Activated CD4-positive, alpha-beta T cell treated with anti-CD3 and anti-CD28 coated beads, Interleukin-10, Interleukin-2, amounts not matched to agents 100 ng/mL and 50 ng/mL, durations not matched to agents 16 hours and 8 hours (primary cell): ENCODE measurements at regions not wholly inside any gene's neighbourhood (a gene's known extent, or its start where the extent isn't known, plus 50 kb on each side); places are given as distances from the start of the nearest gene placed in this dataset.

Source experiments
- DNase-seq: peaks from one replicate; pipeline ENCODE4 v3.0.0-alpha.2; 2020

DNA sequence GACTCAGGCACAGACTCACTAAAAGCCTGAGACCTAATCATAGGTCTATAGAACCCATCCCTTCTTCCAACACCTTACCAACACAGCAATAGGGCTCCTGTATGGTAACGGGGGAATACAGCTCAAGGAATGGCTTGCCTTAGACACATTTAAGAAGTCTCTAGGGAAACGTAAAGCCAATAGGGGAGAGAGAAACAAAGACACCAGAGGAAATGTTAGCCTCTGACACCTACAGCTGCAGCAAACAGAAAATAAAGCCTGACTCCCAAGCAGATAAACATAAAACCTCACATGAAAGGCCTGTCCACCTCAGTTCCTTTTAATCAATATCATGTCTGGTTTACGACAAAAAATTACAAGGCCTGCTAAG, 51.1 kb upstream of the NCOA1 start:
- DNase-seq, result no peak

GRCh38 chr2:24439280-24439970, 51.6 kb upstream of the NCOA1 start:
- DNase-seq, result no peak

- DNase-seq, result no peak
Observed at GRCh38 chr2:24438106-24438505, 52.9 kb upstream of the NCOA1 start.

DNA sequence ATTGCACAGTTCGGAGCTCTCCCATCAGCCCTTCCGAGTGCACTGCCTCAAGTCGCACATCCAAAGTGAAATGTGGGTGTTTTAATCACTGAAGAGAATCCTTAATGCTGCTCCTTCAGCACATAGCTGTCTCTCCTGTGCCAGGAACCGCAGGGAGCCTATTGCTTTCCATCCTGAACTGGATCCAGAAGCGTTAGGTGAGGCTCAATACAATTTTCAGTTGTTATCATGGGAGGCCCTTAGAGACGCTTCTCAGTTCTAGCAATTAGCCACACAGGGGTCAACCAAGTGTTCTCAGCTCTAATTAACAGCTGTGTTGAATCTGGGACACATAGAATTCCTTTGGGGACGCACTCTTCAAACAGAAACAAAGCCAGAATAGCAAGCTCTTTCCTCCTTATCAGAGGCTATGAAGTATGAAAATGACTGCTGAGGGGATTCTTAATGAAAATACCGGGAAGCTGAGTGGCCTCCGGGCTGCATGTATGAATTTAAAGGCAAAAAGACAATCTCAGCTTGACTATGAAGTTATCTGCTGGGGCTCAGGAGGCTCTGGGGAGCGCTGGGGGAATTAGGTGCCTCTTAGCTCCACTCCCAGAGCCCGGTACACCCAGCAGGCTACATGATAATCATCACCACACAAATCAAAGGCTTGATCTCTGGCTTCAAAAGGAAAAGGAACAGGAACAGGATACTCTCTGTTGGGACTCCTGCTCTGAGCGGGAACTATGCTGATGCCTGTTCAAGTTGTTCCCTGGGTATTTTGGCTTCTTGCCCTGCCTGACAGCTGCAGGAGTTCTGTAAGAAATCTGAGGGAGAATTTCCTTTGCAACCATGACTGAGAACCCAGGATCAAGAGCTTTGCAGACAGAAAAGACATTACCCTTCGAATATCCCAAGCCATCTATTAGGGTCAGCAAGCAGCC, 55.4 kb upstream of the NCOA1 start:
- DNase-seq, result no peak

DNA sequence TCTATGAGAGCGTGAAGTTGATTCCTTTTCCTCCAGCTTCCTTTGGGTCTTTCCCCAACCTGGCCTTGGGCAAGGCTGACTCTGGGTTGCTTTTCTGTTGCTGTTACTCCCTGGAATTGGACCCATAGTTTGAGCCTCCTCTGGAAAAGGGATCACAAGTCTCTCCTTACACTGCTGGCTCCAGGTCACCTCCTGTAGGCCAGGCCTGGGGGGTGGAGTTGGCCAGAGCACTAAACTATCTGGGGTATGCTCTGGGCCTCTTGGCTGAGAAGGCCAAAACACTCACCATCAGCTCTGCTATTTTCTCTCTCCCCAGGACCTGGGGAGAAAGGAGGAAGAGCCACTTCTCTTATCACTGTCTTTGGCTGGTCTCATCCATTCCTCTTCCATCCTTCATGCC, 56.5 kb upstream of the NCOA1 start:
- DNase-seq, result no peak

- no peak for DNase-seq
Observed at GRCh38 chr2:24432735-24433134, 58.3 kb upstream of the NCOA1 start.

DNA sequence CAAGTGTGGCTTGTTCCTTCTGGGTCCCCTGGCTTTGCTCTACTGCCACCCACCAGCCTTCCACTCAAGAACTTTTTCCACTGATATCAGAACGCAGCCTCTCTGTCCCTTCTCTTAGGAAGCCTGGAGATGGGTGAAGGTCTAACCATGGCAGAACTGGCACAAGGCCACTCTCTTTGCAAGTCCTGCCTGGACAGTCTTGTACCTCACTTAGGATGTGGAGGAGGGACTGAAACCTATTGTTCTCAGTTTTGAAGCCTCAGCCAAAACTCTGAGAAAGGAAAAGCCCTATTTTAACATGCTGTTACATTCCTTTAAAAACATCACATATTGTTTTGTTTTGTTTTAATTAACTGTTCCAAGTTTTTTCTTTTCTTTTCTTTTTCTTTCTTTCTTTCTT, 58.9 kb upstream of the NCOA1 start:
- no peak for DNase-seq

- DNase-seq, result no peak
Observed at GRCh38 chr2:24429197-24430074, 61.6 kb upstream of the NCOA1 start.

DNA sequence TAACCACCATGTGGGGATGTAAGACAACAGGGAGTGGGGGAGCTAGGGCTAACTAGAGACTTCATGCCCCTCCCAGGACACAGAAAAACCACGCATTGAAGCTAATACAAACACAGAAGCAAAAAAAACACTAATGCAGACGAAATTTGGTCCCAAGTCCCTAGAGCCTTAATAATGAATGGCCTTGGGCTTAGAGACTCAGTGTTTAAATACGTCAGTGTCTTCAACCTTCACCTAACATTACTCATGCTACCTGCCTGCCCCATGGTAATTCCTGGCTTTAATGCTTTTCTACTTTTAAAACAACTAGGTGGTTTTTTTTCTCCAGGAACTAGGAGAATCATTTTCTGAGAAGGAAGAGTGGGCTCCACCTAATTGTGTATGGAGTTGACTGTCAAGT, 64.1 kb upstream of the ITSN2 start:
- DNase-seq, result no peak

GRCh38 chr2:24423095-24423494, 62.8 kb upstream of the ITSN2 start:
- DNase-seq, result no peak

DNA sequence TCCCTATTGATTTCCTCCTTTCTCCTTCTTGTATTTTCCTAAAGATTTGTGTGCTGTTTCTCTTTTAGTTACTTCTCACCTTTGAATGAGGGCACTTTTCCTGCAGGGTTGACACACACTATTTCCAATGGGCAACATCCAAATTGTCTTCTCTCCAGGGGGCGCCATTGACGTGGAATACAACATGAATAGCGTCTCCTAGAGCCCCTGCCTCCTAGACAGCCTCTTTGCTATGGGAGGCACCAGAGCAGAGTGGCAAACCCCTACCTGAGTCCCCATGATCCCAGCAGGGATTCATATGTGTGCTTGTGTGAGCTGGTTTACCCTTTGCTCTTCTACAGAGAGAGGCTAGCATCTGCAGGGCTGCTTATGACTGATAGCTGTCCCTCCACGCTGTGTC, 61.3 kb upstream of the ITSN2 start:
- DNase-seq, result peak; percentile 65

DNA sequence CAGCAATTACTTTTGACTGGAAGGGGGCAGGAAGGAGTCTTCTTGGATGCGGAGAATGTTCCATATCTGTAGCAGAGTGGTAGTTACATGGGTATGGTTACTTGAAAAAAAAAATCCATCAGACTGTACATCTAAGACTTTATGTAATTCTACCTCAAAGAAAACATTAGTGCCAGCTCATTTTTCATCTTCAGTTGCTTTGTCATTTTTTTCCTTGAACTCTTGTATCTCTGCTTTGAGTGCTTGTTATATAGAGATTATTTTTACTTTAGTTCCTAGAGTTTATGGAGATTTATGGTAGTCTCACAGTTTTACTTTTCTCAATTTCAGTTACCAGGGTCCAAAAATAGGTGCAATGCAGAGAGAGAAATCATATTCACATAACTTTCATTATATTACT, 60.0 kb upstream of the ITSN2 start:
- no peak for DNase-seq

GRCh38 chr2:24418166-24418841, 58.0 kb upstream of the ITSN2 start:
- DNase-seq, result no peak

DNA sequence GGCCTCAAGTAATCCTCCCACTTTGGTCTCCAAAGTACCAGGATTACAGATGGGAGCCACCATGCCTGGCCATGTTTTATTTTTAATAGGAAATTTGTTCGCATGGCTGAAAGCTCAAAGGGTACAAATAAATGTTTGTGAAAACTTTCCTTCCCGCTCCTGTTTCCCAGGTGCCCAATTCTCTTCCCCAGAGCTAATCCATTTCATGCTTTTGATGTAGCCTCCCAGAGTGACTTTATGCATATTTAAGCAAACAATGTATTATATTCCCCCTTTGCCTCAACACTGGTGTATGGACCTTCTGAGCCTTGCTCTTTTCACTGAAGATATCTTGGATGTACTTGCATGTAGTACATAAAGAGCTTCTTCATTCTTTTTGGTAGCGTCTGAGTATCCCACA, 52.5 kb upstream of the ITSN2 start:
- no peak for DNase-seq

DNA sequence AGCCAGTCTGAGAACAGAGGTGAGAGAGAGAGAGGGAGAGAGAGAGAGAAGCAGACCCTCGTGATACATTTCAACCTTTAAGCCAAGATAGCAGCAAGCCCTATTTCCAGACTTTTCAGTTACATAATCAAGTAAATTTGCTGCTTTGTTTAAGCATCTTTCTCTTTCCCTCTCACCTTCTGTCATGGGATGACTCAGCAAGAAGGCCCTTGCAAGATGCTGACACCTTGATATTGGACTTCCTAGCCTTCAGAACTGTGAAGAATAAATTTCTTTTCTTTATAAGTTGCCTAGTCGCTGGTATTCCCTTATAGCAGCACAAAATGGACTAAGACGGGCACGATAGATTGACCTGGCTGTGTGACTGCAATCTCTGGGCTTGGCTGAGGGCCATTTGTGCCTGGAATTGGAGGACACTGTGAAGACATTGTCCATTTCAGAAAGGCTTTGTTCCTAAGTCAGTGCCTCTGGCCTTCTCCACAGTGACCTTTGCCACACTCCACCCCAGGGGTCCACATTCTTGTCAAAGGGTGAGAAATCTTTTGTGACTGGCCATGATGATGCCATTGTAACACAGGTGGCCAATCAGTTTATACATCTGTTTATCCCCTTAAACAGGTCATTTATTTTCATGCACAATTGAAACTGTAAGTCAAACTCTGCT, 51.3 kb upstream of the ITSN2 start:
- peak; percentile 7 for DNase-seq

GRCh38 chr2:24410976-24411375, 50.6 kb upstream of the ITSN2 start:
- no peak for DNase-seq

DNA sequence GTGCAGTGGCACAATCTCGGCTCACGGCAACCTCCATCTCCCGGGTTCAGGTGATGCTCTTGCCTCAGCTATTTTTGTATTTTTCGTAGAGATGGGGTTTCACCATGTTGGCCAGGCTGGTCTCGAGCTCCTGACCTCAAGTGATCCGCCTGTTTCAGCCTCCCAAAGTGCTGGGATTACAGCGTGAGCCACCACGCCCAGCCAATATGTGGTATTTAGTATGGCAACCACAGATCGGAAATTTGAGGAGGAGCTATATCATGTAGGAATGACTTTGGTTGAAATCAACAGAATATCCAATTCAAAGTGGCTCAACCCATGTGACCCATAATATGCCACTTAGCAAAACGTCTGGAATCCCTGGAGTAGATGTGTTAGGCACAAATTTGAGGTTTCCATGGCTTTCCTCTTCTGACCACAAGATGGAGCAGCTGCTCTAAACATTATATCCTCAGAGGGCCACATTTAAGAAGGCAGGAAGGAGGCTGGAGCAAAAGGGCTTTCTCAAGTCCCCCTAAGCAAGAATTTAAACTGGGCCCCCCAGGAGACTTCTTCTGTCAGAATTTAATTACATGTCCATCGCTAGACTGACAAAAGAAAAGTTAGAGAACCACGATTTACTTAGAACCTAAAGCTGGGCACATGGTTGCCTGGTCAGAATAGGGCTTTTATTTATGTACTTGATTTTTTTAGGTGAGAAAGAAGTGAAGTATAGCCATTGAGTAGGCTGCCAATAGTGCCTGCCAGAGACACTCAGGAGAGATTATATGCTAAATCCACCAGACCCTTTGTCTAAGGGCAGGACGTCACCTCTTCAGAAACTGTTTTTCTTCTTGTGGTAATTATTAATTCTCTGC, 49.6 kb upstream of the ITSN2 start:
- peak; percentile 68 for DNase-seq
